Natural killer cell (primary cell): ENCODE measurements at regions not wholly inside any gene's neighbourhood (a gene's known extent, or its start where the extent isn't known, plus 50 kb on each side); places are given as distances from the start of the nearest gene placed in this dataset.
"Not testable (repeated sequence)": the region's sequence is repeated elsewhere in the genome, so short reads cannot be mapped to it uniquely, and the experiment has no call there.

Experiments
- ATAC-seq, 3 donors: fragments of 150-1000 bp in 2 of 3; fragments of 200-7000 bp in 1 of 3; cut with Tn5 transposase; 1 replicate in 1 of 3; 2 replicates in 2 of 3; pipeline ENCODE4 v1.10.0; 2021; ENCODE audit warnings: mild to moderate bottlenecking in 2 of 3, moderate library complexity in 2 of 3
- DNase-seq, 2 donors: peaks; one replicate each; pipeline versions ENCODE4 v3.0.0 to v3.0.0-alpha.2; 2013 to 2021; ENCODE audit warnings: mixed read lengths in 1 of 2
- H3K27ac ChIP-seq: one replicate; pipeline ENCODE4 v1.5.1; 2013; ENCODE audit warnings: mild to moderate bottlenecking, low read length
- H3K27me3 ChIP-seq: one replicate; pipeline ENCODE4 v1.6.1; 2013; ENCODE audit warnings: low read length; ENCODE audit not compliant: control insufficient read depth, insufficient read depth
- H3K36me3 ChIP-seq: one replicate; pipeline ENCODE4 v1.6.1; 2013; ENCODE audit warnings: low read length; ENCODE audit not compliant: control insufficient read depth, insufficient read depth
- H3K4me1 ChIP-seq: one replicate; pipeline ENCODE4 v1.6.1; 2013; ENCODE audit warnings: low read length; ENCODE audit not compliant: control insufficient read depth, insufficient read depth
- H3K4me3 ChIP-seq: one replicate; pipeline ENCODE4 v1.5.1; 2013; ENCODE audit warnings: low read length
- H3K9me3 ChIP-seq: one replicate; pipeline ENCODE4 v1.6.1; 2013; ENCODE audit warnings: low read length; ENCODE audit not compliant: control insufficient read depth, insufficient read depth
- H3K27ac Mint-ChIP-seq, 2 donors: one replicate each; pipeline ENCODE4 v1.8.0; 2022; ENCODE audit warnings: mild to moderate bottlenecking in 2 of 2, mixed read lengths in 2 of 2, moderate library complexity in 1 of 2
- H3K27me3 Mint-ChIP-seq, 2 donors: one replicate each; pipeline ENCODE4 v1.8.0; 2022; ENCODE audit warnings: low read depth in 2 of 2, mixed read lengths in 2 of 2
- H3K36me3 Mint-ChIP-seq: one replicate; pipeline ENCODE4 v1.8.0; 2022; ENCODE audit warnings: mixed read lengths
- H3K4me1 Mint-ChIP-seq, 2 donors: one replicate each; pipeline ENCODE4 v1.8.0; 2022; ENCODE audit warnings: mixed read lengths in 2 of 2
- H3K4me3 Mint-ChIP-seq: one replicate; pipeline ENCODE4 v1.8.0; 2022; ENCODE audit warnings: mild to moderate bottlenecking, moderate library complexity, mixed read lengths
- H3K9me3 Mint-ChIP-seq, 2 donors: one replicate each; pipeline ENCODE4 v1.8.0; 2022; ENCODE audit warnings: mixed read lengths in 2 of 2
- CTCF ChIP-seq: fragments of 200-600 bp; IDR thresholded peaks from one replicate; pipeline ENCODE4 v1.8.0; 2022; ENCODE audit warnings: antibody characterized with exemption
- WGBS: methylation state at CpG from one replicate; pipeline ENCODE4 v1.1.7; 2013; ENCODE audit warnings: missing lambda C conversion rate; ENCODE audit not compliant: insufficient coverage; 5-methylcytosine and 5-hydroxymethylcytosine counted together
- intact Hi-C: fragments of 100-400 bp; cut with micrococcal nuclease; formaldehyde crosslinking; loops from one replicate; pipeline ENCODE4 v1.14.2; 2022

DNA sequence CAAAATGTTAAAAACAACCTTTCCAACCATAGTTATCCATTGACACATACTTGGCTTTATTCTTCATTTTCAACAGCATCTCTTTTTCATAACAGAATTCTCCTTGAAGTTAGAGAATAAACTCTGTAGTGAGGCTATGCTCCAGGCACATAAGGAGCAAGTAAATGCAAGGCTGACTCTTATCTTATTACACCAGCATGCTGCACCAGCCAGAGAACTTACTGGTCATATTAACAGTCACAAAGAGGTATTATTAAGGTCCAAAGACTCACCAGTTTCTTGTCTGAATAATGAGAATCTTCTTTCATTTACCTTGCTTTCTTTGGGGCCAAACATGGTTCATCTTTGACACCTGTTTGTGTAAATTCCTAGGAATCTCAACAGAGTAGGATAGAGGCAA is 71.3 kb upstream of the IVNS1ABP start:
- no peak for TF ChIP-seq CTCF
- H3K4me3 Mint-ChIP-seq = no peak overlapping the region

DNA sequence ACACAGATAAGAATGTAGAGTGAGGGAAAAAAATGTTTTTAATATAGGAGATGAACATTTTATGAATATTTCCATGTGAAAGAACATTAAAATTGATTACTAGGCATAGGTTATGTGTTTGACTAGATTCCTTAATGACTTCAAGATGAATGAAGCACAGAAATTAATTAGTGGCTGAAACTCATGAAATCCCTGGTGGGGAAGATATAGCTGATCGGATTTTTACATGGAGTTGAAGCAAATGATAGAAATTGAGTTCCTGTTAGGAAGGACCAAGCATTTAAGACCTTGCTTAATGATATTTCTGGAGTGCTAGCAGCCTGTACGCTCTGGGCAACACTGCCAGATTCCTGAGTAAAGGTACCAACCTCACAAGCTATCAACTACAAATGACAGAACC is 68.9 kb upstream of the IVNS1ABP start:
- no peaks in the 10 kb centered on the region for H3K27me3 ChIP-seq
- no peaks in the 10 kb centered on the region for H3K36me3 ChIP-seq
- H3K4me1 ChIP-seq = no peaks in the 10 kb centered on the region
- H3K27ac Mint-ChIP-seq = peak overlapping the region in 1 of 2 donors; percentile 30
- no peak overlapping the region for H3K4me3 Mint-ChIP-seq
- TF ChIP-seq CTCF = no peak
- H3K4me1 Mint-ChIP-seq = peaks cover 4 to 6% of the 10 kb centered on the region in 2 donors
- no peaks in the 10 kb centered on the region for H3K27me3 Mint-ChIP-seq
- no peaks in the 10 kb centered on the region for H3K9me3 ChIP-seq
- intact Hi-C loops = no loop called here
- no peak overlapping the region for H3K27ac ChIP-seq
- ATAC-seq (no peak), DNase-seq (no peak)
- H3K9me3 Mint-ChIP-seq = peaks cover 0 to 4% of the 10 kb centered on the region in 2 donors
- WGBS = 98% methylated on average over 2 of the region's 2 CpGs
- H3K4me3 ChIP-seq = no peak overlapping the region
- H3K36me3 Mint-ChIP-seq = no peaks in the 10 kb centered on the region

More for the DNA sequence above, 71.3 kb upstream of the IVNS1ABP start:
- H3K36me3 Mint-ChIP-seq = no peaks in the 10 kb centered on the region
- DNase-seq = no peak
- no peaks in the 10 kb centered on the region for H3K27me3 ChIP-seq
- no peaks in the 10 kb centered on the region for H3K27me3 Mint-ChIP-seq
- ATAC-seq = no peak
- no peaks in the 10 kb centered on the region for H3K9me3 Mint-ChIP-seq
- H3K27ac Mint-ChIP-seq = no peak overlapping the region
- H3K4me3 ChIP-seq = no peak overlapping the region
- no peaks in the 10 kb centered on the region for H3K4me1 ChIP-seq
- H3K27ac ChIP-seq = no peak overlapping the region
- H3K36me3 ChIP-seq = no peaks in the 10 kb centered on the region
- H3K4me1 Mint-ChIP-seq = peaks cover 4 to 6% of the 10 kb centered on the region in 2 donors
- no peaks in the 10 kb centered on the region for H3K9me3 ChIP-seq
- intact Hi-C loops = no loop called here

DNA sequence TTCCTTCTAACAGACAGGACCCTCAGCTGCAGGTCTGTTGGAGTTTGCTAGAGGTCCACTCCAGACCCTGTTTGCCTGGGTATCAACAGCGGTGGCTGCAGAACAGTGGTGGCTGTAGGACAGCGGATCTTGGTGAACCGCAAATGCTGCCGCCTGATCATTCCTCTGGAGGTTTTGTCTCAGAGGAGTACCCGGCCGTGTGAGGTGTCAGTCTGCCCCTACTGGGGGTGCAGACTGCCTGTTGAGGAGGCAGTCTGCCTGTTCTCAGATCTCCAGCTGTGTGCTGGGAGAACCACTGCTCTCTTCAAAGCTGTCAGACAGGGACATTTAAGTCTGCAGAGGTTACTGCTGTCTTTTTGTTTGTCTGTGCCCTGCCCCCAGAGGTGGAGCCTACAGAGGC is 66.8 kb upstream of the IVNS1ABP start:
- ATAC-seq, H3K4me1 Mint-ChIP-seq, H3K4me3 Mint-ChIP-seq: not testable (repeated sequence)

DNA sequence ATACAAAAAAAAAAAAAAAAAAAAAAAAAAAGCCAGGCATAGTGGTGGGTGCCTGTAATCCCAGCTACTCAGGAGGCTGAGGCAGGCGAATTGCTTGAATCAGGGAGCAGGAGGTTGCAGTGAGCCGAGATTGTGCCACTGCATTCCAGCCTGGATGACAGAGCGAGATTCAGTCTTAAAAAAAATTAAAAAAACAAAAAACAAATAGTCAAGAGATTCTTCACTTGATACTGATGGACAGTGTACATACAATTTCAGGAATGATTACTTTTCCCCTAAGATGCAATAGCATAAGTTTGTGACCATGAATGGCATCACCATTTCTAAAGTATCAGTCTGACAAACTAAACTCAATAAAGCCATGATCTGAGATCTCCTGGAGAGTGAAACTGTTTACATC is 60.8 kb upstream of the IVNS1ABP start:
- ATAC-seq = no peak
- Mint-ChIP-seq H3K27me3 (no peaks in the 10 kb centered on the region), H3K4me1 (peaks cover 19% of the 10 kb centered on the region in 2 donors), H3K27ac (no peak overlapping the region), H3K4me3 (no peak overlapping the region), H3K9me3 (peaks cover 0 to 4% of the 10 kb centered on the region in 2 donors), H3K36me3 (no peaks in the 10 kb centered on the region)
- Histone ChIP-seq H3K4me1 (peaks cover 21% of the 10 kb centered on the region), H3K4me3 (no peak overlapping the region), H3K27ac (no peak overlapping the region), H3K9me3 (no peaks in the 10 kb centered on the region), H3K27me3 (no peaks in the 10 kb centered on the region), H3K36me3 (no peaks in the 10 kb centered on the region)
- DNase-seq = no peak
- 100% methylated on average over 2 of the region's 3 CpGs for WGBS
- intact Hi-C loops = no loop called here
- TF ChIP-seq CTCF = no peak

More for the DNA sequence above, 66.8 kb upstream of the IVNS1ABP start:
- WGBS = 80% methylated on average over 6 of the region's 6 CpGs
- H3K27me3 ChIP-seq, H3K36me3 ChIP-seq, H3K27ac Mint-ChIP-seq, H3K27ac ChIP-seq, H3K27me3 Mint-ChIP-seq, intact Hi-C loops, H3K4me3 ChIP-seq, H3K36me3 Mint-ChIP-seq, H3K9me3 Mint-ChIP-seq, DNase-seq, H3K4me1 ChIP-seq, H3K9me3 ChIP-seq: not testable (repeated sequence)
